Hematopoietic multipotent progenitor cell treated with erythropoietin and hydrocortisone succinate and interleukin-3 and kit ligand, for 6 days (in vitro differentiated cells): ENCODE measurements at regions not wholly inside any gene's neighbourhood (a gene's known extent, or its start where the extent isn't known, plus 50 kb on each side); places are given as distances from the start of the nearest gene placed in this dataset.
"Not testable (repeated sequence)": the region's sequence is repeated elsewhere in the genome, so short reads cannot be mapped to it uniquely, and the experiment has no call there.

ENCODE experiments used
- DNase-seq: peaks from one replicate; pipeline ENCODE4 v3.0.0-alpha.2; 2015

DNA sequence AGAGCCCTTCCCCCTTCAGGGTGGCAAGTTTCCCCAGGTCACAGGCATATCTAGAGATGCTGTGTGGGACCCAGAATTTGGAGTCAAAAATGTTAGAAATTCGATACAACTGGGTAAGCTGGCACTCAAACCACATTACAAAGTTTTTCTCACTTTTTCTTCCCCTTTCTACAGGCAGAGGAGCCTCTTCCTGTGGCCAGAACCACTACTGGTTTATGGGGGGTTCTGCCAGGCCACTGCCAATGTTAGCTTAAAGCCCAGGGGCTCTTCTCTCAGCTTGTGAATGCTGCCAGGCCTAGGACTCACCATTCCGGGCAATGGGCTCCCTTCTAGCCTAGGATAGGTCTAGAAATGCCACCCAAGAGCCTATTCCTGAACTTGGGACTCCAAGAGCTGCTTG is 617.9 kb upstream of the PHF14 start:
- peak; percentile 24 for DNase-seq

- DNase-seq = no peak
These were observed 613.6 kb upstream of the PHF14 start for GRCh38 chr7:10360050-10360449.

DNA sequence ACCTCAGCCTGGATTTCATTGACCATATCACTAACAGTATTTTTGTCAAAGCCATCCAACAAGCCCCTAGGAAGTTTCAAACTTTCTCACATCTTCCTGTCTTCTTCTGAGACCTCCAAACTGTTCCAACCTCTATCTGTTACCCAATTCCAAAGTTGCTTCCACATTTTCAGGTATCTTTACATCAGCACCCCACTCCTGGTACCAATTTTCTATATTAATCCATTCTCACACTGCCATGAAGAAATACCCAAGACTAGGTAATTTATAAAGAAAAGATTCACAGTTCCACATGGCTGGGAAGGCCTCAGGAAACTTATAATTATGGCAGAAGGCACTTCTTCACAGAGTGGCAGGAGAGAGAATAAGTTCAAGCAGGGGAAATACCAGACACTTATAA is 571.9 kb upstream of the PHF14 start:
- no peak for DNase-seq

- peak; percentile 76 for DNase-seq
These were observed 561.2 kb upstream of the PHF14 start for GRCh38 chr7:10412422-10413019.

DNA sequence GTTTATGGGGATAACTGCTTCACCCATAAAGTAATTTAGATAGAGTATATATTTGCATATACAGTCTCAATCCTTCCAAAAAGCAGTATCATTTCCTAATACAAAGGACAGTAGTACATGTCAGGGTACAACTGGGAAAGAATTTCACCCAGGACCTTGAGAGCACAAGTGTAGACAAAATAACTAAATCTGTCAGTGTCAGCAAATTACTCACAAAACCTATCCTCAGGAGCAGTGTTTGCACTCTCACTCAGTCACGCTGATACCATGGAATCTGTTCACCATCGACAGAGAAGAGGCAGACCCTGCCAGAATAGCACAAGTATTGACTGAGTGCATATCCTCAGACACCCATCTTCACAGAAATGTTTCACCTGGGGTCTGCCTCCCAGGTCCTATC is 554.7 kb upstream of the PHF14 start:
- DNase-seq = no peak

- DNase-seq = no peak
These were observed 544.6 kb upstream of the PHF14 start for GRCh38 chr7:10429031-10429430.

DNA sequence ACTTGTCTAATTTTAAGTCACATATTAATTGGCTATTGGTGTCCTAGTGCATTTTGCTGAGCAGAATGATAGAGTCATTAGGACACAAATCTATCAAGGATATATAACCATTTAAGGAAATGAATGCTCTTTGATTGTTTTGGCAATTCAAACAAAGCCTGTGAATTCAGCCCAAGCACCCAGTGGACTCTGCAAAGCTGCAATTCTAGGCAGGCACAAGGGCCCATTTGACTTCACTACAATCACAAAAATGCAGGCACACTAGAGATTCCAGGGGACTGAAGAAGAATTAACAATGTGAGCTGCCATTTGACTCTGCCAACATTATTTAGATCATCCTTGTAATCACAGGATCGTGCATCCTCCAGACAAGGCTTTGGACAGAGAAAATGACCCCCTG is 544.2 kb upstream of the PHF14 start:
- no peak for DNase-seq

- DNase-seq = no peak
These were observed 537.4 kb upstream of the PHF14 start for GRCh38 chr7:10436302-10436701.

DNA sequence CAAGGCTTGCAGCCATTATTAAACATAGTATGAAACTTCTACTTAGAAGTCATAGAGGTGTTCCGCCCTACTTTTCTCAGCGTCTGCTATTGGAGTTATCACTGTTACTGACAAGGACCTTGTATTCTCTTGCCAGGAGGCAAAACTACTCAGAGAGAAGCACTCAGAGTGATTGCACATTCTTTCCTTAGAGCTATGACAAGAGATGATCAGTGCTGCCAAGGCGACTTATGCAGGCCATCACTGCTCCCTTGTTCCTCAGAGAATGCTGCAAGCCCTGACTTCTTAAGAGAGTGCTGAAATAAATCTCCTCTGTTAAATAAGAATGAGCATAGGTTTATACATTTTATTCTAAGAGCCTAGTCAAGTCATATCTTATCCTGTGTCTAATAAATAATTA is 534.6 kb upstream of the PHF14 start:
- no peak for DNase-seq

GRCh38 chr7:10455936-10456335 is 517.7 kb upstream of the PHF14 start:
- no peak for DNase-seq

- no peak for DNase-seq
These were observed 513.2 kb upstream of the PHF14 start for GRCh38 chr7:10460474-10460873.

DNA sequence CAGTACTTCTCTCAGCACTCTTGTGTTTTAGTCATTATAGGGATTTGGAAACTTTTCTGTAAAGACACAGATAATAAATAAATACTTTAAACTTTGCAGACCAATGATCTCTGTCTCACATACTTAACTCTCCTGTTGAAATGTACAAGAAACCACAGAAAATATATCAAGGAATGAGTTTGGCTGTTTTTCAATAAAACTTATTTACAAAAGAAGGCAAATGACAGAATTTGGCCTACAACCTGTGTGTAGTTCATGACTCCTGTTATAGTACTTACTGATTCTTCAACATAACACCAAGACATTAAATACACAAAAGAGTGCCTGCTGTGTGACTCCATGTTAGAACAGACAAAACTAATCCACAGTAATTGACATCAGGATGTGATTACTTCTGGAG is 510.0 kb upstream of the PHF14 start:
- no peak for DNase-seq

DNA sequence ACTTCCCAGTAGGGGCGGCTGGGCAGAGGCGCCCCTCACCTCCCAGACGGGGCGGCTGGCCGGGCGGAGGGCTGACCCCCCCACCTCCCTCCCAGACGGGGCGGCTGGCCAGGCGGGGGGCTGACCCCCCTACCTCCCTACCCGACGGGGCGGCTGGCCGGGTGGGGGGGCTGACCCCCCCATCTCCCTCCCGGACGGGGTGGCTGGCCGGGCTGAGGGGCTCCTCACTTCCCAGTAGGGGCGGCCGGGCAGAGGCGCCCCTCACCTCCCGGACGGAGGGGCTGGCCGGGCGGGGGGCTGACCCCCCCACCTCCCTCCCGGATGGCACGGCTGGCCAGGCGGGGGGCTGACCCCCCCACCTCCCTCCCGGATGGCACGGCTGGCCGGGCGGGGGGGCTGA is 508.1 kb upstream of the PHF14 start:
- not testable (repeated sequence) for DNase-seq

DNA sequence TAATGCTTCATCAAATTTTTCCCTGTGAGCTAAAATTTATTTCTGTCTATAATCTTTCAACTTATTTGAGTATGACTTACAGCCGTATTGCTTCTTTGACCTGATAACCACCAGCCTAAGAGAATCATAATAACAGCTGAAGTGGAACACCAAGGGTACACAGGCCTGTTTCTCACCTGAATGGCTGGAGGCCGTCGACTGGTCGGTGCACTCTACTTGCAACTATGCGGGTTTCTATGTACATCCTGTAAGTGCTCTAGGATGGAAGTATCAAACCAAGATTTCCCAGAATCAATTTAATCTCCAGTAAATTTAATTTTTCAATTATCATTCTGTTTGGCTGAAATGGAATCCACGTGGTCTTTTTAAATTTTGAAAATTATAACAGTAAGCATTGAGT is 504.8 kb upstream of the PHF14 start:
- no peak for DNase-seq

DNA sequence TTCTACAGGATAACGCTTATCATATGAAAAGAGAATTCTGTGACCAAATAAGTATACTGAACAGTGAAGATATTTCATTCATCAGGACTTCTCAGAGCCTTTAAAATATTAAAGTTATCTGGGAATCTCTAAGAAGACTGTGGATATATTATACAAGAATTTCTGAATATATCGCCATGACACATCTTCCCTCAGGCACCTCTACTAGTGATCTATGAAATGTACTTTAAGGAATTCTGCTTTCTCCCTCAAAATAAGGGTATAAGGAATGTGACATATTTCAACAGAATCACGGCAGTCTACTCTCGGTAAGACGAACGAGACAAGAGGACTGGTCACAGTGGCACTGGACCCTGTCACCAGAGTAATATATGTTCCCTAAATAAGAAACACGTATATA is 504.2 kb upstream of the PHF14 start:
- DNase-seq = no peak

- DNase-seq = no peak
These were observed 502.2 kb upstream of the PHF14 start for GRCh38 chr7:10471280-10472058.

DNA sequence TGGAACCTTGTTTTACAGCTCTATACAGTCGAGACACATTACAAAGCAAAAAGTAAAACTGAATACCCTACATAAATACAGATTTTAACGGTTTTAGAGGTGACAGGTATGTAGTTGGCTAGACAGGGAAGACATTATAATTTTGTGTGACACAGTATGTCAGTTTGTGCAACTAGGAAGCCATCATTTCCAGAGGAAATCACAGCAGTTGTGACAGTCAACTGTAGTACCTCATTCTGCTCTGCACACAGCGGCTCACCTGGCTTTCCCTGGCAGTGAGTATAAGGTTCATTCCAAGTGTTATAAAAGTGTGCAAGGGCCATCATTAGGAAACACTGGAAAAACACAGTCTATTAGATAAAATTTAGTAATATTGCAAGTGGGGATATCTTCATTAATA is 501.6 kb upstream of the PHF14 start:
- DNase-seq = no peak

DNA sequence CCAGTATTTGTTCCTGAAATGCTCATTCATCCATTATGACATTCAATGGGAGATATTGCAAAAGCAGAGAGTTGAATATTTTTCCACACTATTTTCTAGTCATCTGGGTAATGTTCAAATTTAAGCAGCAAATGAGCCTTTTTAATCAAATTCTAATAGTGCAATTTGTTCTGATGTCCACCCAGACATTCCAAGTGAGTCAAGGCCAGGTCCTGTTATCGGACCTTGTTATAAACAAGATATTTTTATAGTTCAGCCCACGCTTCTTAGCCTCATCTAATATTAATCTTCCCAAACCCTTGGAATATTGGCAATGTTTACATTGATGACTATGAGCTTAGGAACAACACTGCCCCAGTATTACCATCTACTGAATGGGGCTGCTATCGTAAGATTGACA is 500.1 kb upstream of the PHF14 start:
- no peak for DNase-seq

DNA sequence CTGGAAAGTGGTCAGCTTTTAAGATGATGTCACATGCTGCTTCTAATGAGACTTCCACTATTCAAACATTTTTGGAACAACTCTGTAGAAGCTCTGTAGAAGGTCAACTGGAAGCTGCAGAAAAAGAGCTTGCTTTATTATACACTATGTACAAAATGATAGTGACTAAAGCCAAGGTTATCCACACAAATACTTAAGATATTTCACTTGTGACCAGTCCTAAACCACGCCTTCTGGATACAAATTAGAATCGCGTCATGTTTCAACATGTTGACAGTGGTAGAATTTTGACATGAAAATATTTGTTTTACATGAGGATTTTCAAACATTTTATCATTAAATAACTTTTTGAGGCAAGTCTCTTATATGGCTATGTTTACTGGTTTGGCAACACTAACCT is 499.6 kb upstream of the PHF14 start:
- DNase-seq = no peak

DNA sequence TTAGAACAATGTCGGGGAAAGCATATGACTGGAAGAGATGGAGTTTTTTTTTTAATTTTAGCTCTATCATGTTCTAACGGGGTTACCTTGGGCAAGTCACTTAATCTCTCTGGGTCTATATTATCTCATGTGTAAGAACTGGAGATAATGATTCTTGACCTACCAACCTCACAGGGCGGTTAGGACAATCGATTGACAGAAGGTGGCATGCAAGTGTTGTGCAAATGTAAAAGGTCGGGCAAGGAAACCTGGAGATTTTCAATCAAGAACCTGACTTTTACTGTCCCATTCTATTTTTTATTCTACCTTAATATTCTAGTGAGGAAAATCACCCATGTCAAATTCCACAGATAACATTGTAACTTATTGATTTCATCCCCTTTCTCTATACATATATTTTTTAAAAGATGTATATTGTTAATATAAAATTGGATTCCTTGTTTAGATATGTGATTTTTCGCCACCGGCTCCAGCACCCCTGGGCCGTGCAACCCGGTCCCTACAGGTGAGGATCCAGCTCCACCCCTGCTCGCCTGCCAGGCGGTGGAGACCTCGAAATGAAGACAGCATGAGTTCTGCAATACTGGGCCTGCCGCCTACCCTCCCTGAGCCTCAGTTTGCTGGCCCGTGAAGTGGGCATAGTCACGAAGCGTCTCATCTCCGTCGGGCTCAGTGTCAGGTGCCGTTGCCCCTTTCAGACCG is 497.6 kb upstream of the PHF14 start:
- DNase-seq = no peak

- no peak for DNase-seq
These were observed 497.0 kb upstream of the PHF14 start for GRCh38 chr7:10476642-10477041.

- no peak for DNase-seq
These were observed 490.0 kb upstream of the PHF14 start for GRCh38 chr7:10483671-10484070.

- no peak for DNase-seq
These were observed 488.9 kb upstream of the PHF14 start for GRCh38 chr7:10484767-10485166.

GRCh38 chr7:10501206-10501884 is 472.3 kb upstream of the PHF14 start:
- DNase-seq = not testable (repeated sequence)
